ENCODE measurements at regions not wholly inside any gene's neighbourhood (a gene's known extent, or its start where the extent isn't known, plus 50 kb on each side); places are given as distances from the start of the nearest gene placed in this dataset.
"Not testable (repeated sequence)": the region's sequence is repeated elsewhere in the genome, so short reads cannot be mapped to it uniquely, and the experiment has no call there.

DNA sequence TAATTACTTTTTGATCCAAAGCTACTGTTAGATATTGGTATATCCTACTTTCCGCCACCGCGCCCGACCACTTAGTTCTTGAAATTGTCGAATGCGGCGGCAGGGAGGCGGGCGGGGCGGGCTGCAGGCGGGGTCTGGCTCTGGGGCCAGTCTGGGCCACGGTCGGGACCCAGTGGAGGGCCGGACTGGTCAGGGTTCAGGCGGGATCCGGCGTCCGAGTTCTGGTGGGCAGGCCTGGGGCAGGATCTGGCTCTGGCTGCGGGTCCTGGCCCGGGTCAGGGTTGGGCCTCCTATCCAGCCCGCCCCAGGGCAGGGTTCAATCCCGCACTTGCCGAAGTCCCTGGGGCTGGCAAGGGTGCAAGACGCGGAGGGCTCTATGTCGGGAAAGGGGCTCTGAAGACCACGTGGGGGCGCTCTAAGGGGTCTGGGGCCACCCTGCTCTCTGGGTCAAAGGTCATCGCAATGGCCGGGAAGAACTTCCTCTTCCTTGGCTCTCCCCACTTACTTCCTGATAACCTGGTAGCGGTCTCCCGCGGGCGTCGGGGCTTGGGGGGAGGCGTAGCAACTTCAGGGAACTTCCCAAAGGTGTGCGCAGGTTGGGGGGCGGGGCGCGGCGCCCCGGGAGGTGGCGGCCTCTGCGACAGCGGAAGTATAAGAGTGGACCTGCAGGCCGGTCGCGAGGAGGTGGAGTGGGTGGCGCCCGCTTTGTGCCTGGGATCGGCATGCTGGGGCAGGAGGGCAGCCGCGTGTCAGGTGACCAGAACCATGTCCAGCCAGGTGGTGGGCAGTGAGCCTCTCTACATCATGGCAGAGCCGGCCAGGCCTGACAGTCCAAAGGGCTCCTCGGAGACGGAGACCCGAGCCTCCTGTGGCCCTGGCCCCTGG is 83.4 kb downstream of the MRPL57 start:
- DNase-seq (ENCODE audit: extremely low spot score), result no peak
- POLR2A ChIA-PET, result no interaction called here
- CTCF ChIA-PET, result interaction anchor here (0.7 kb wide), 1 partner anchor 12 kb away, joined by 5 read pairs; no protein-coding TSS in a partner anchor
- TF ChIP-seq BHLHE40 (IDR thresholded peaks at IDR 0.05; ENCODE audit: borderline replicate concordance), result no peak
- no peak for TF ChIP-seq LEF1 (IDR thresholded peaks at IDR 0.05; ENCODE audit: borderline replicate concordance)
- TF ChIP-seq NFRKB (IDR thresholded peaks at IDR 0.05), result no peak
- TF ChIP-seq FOXM1 (IDR thresholded peaks at IDR 0.05; ENCODE audit: borderline replicate concordance), result no peak
- no peak for TF ChIP-seq L3MBTL2 (conservative IDR thresholded peaks at IDR 0.05)
- TF ChIP-seq SUZ12 (IDR thresholded peaks at IDR 0.05), result no peak
- TF ChIP-seq FOXK2 (IDR thresholded peaks at IDR 0.05), result no peak
- TF ChIP-seq CTBP1 (IDR thresholded peaks at IDR 0.05; ENCODE audit: borderline replicate concordance), result no peak
- TF ChIP-seq ZNF384 (IDR thresholded peaks at IDR 0.05), result no peak
- no peak for TF ChIP-seq SP1 (IDR thresholded peaks at IDR 0.05)
- no peak for TF ChIP-seq HDGF (IDR thresholded peaks at IDR 0.05; ENCODE audit: borderline replicate concordance)
- TF ChIP-seq FOXA1 (IDR thresholded peaks at IDR 0.05), result no peak
- no peak for TF ChIP-seq ARNT (IDR thresholded peaks at IDR 0.05)
- TF ChIP-seq PKNOX1 (IDR thresholded peaks at IDR 0.05), result no peak

GRCh38 chr13:21260561-21261290 is 84.3 kb downstream of the MRPL57 start:
- POLR2A ChIA-PET; DNase-seq (ENCODE audit: extremely low spot score): not testable (repeated sequence)
- CTCF ChIA-PET, result interaction anchor here (0.9 kb wide), 1 partner anchor 46 kb away, joined by 4 read pairs; no protein-coding TSS in a partner anchor

GRCh38 chr13:21261487-21262216 is 85.2 kb downstream of the MRPL57 start:
- DNase-seq (ENCODE audit: extremely low spot score); POLR2A ChIA-PET: not testable (repeated sequence)
- CTCF ChIA-PET, result interaction anchor here (0.9 kb wide), 1 partner anchor 47 kb away, joined by 4 read pairs; no protein-coding TSS in a partner anchor

- DNase-seq (ENCODE audit: extremely low spot score); POLR2A ChIA-PET; CTCF ChIA-PET: not testable (repeated sequence)
Observed at GRCh38 chr13:21263909-21264308, 87.5 kb downstream of the MRPL57 start.

GRCh38 chr13:21268485-21268884 is 92.0 kb downstream of the MRPL57 start:
- POLR2A ChIA-PET, result not testable (repeated sequence)

DNA sequence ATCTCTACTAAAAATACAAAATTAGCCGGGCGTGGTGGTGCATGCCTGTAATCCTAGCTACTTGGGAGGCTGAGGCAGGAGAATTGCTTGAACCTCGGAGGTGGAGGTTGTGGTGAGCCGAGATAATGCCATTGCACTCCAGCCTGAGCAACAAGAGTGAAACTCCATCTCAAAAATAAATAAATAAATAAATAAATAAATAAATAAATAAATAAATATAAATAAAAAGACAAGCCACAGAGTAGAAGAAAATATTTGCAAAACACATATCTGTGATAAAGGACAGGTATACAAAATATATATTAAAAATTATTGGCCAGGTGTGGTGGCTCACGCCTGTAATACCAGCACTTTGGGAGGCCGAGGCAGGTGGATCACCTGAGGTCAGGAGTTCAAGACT is 96.0 kb downstream of the MRPL57 start:
- DNase-seq (ENCODE audit: extremely low spot score); POLR2A ChIA-PET: not testable (repeated sequence)
- CTCF ChIA-PET, result interaction anchor here (0.8 kb wide), 1 partner anchor 25 kb away, joined by 4 read pairs; no protein-coding TSS in a partner anchor

More at GRCh38 chr13:21268485-21268884, 92.0 kb downstream of the MRPL57 start:
- CTCF ChIA-PET; DNase-seq (ENCODE audit: extremely low spot score): not testable (repeated sequence)

DNA sequence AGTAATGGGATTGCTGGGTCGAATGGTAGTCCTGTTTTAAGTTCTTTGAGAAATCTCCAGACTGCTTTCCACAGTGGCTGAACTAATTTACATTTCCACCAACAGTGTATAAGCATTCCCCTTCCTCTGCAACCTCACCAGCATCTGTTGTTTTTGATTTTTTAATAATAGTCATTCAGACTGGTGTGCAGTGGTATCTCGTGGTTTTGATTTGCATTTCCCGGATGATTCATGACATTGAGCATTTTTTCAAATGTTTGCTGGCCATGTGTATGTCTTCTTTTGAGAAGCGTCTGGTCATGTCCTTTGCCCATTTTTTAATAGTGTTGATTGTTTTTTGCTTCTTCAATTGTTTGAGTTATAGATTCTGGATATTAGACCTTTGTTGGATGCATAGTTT is 98.0 kb downstream of the MRPL57 start:
- DNase-seq (ENCODE audit: extremely low spot score); POLR2A ChIA-PET: not testable (repeated sequence)
- CTCF ChIA-PET, result interaction anchor here (0.6 kb wide), 3 partner anchors 17 to 364 kb away, joined by 3 to 7 read pairs (median 5); no protein-coding TSS in a partner anchor

DNA sequence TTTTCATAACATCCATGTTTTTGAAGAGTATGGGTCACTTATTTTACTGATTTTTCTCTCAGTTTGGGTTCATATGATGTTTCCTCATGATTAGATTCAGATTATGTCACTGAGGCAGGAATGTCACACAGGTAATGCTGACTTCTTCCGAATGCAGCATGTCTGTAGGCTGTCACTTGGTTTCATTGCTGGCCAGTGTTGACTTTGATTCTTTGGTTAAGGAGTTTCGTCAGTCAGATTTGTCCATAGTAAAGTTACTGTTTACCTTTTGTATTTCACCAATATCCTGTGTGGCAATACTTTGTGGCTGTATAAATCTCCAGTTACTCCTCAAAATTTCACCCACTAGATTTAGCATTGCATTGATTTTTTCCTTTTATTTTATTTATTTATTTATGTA is 105.6 kb downstream of the MRPL57 start:
- ChIA-PET POLR2A (no interaction called here), CTCF (no interaction called here)
- no peak for DNase-seq (ENCODE audit: extremely low spot score)
- no peak for TF ChIP-seq NFRKB (IDR thresholded peaks at IDR 0.05)
- TF ChIP-seq ZNF384 (IDR thresholded peaks at IDR 0.05), result no peak
- no peak for TF ChIP-seq SP1 (IDR thresholded peaks at IDR 0.05)
- TF ChIP-seq ARNT (IDR thresholded peaks at IDR 0.05), result no peak
- TF ChIP-seq FOXK2 (IDR thresholded peaks at IDR 0.05), result no peak
- no peak for TF ChIP-seq HDGF (IDR thresholded peaks at IDR 0.05; ENCODE audit: borderline replicate concordance)

GRCh38 chr13:21287331-21287907 is 111.0 kb downstream of the MRPL57 start:
- CTCF ChIA-PET, result no interaction called here
- POLR2A ChIA-PET, result no interaction called here
- no peak for TF ChIP-seq FOXA1 (IDR thresholded peaks at IDR 0.05)
- TF ChIP-seq ZNF384 (IDR thresholded peaks at IDR 0.05), result no peak
- TF ChIP-seq CTBP1 (IDR thresholded peaks at IDR 0.05; ENCODE audit: borderline replicate concordance), result no peak
- no peak for TF ChIP-seq LEF1 (IDR thresholded peaks at IDR 0.05; ENCODE audit: borderline replicate concordance)
- TF ChIP-seq BHLHE40 (IDR thresholded peaks at IDR 0.05; ENCODE audit: borderline replicate concordance), result no peak
- no peak for TF ChIP-seq PKNOX1 (IDR thresholded peaks at IDR 0.05)
- TF ChIP-seq SP1 (IDR thresholded peaks at IDR 0.05), result no peak
- DNase-seq (ENCODE audit: extremely low spot score), result no peak

Measured in HEK293T (cell line).